ENCODE measurements at regions not wholly inside any gene's neighbourhood (a gene's known extent, or its start where the extent isn't known, plus 50 kb on each side); places are given as distances from the start of the nearest gene placed in this dataset.
"Not testable (repeated sequence)": the region's sequence is repeated elsewhere in the genome, so short reads cannot be mapped to it uniquely, and the experiment has no call there.

DNA sequence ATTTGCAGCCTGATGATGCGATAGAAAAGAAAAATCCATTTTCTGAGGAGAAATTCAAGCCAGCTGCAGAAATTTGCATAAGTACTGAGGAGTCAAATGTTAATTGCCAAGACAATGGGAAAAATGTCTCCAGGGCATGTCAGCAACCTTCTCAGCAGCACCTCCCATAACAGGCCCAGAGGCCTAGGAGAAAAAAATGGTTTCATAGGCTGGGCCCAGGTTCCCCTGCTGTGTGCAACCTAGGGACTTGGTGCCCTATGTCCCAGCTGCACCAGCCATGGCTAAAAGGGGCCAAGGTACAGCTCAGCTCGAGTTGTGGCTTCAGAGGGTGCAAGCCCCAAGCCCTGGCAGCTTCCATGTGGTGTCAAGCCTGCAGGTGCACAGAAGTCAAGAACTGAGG is 144.8 kb upstream of the PRKD1 start:
- not testable (repeated sequence) for DNase-seq (ENCODE audit: low spot score)

DNA sequence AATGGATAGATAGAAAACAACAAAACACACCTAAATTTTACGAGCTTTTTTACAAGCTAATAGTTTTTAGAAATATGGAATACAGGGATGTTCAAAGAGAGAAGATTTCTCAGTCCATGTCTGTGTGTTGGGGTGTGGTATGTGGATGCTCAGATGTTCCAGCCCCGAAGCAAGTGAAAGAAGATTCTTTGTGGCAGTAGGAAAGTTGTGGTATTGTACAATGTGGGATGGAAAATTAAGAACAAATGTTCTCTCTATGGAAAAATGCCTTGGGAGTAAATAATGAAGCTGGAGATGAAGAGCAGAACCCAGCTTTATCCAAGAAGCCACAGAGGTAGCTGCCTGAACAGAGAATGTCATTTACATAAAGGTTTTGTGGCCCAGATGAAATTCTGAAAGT is 150.3 kb upstream of the PRKD1 start:
- no peak for DNase-seq (ENCODE audit: low spot score)

DNA sequence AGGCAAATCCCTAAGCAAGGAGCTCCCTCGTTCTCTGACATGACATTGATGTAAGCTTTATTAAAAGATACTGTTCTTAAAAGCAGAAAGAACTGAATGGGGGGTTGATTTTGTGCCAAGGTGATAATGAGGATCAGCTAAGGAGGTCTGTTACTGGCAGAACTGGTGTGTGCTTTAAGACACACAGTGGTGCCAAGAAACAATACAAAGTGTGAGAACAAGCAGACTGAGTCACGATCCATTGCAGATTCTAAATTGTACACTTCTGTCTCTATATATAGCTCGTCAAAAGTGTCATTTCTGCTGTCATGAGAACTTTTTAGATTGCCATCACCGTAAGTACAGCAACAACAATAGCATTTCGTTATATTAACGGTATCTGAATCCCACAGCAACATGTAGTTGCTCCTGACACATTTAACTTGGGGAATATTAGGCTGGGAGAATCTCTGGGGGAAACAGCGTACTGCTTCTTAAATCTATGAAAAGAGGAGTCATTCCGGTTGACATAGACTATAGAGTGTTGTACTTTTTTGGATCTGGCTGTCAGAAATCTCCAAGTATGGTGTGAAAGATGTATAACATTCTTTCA is 151.3 kb upstream of the PRKD1 start:
- DNase-seq (ENCODE audit: low spot score): no peak

DNA sequence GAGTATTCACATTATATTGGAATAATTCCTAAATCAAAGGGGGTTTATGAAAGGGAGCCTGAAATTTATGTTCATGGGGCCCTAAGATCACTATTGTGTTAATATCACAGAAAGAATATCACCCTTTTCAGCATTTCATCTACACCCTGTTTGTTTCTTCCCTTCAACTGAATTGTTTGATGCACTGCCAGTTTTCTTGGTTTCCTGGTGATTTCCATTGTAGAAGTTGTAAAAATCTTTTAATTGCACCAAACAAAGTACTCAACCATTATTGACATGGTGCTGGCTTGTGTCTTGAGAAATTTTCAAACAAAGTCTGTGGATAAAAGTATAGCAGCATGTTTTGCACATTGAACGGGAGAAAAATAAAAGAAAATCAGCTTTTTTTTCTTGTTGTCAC is 154.8 kb upstream of the PRKD1 start:
- DNase-seq (ENCODE audit: low spot score): no peak

DNA sequence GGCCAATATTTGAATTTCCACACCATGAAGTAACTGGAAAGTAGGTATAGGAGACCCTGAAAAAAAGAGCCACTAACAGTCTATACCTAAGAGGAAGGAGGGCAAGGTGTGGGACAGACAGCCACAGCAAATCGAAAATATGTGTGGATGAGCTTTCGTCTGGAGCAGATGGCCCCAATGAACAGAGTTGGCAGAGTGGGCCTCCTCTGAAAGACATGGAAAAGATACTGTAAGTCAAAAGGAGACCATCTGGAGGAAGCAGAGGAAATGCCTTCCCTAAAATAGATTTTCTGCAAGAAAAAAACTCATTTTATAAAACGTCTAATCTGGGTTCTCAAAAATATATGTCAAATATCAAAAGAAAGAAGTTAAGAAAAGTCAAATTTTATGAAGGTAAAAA is 157.2 kb upstream of the PRKD1 start:
- no peak for DNase-seq (ENCODE audit: low spot score)

GRCh38 chr14:30085943-30086342 is 158.3 kb upstream of the PRKD1 start:
- DNase-seq (ENCODE audit: low spot score): no peak

DNA sequence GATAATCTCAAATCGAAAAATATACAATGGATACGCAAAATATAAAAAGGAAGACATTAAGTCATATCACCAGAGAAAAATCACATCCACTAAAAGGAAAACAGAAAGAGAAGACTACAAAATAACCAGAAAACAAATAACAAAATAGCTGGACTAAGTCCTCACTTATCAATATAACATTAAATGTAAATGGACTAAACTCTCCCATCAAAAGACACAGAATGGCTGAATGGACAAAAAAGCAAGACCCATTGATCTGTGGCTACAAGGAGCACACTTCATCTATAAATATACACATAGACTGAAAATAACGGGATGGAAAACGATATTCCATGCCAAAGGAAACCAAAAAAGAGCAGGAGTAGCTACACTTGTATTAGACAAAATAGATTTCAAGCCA is 161.0 kb upstream of the PRKD1 start:
- DNase-seq (ENCODE audit: low spot score): no peak

GRCh38 chr14:30108975-30109700 is 181.5 kb upstream of the PRKD1 start:
- DNase-seq (ENCODE audit: low spot score): no peak

GRCh38 chr14:30114051-30114450 is 186.4 kb upstream of the PRKD1 start:
- no peak for DNase-seq (ENCODE audit: low spot score)

- no peak for DNase-seq (ENCODE audit: low spot score)
Observed at GRCh38 chr14:30115756-30116155, 188.1 kb upstream of the PRKD1 start.

DNA sequence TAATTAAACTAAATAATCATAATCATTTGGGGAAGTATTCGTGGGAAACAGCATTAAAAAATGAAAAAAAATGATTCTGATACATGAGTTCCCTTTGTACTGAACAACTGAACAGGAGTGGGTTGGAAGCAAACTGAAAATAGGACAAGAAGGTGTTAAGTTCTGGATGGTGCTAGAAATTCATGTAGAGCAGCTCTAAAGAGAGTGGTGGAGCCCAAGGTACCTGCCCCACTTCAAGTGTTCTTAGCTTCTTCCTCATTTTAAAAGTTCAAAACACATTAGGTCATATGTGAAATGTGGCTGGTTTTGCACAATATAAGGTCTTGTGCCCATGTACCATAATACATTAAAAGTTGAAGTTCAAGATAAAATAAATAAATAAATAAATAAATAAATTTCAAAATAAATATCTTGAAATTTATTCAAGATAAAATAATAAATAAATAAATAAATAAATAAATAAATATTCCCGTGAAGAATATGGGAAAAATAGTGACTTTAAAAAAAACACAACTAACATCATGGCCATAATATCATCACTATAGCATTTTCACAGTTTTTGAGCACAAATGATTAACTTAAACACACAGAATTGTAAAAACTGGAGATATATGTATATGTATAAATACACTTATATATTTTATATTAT is 191.5 kb upstream of the PRKD1 start:
- DNase-seq (ENCODE audit: low spot score): no peak

DNA sequence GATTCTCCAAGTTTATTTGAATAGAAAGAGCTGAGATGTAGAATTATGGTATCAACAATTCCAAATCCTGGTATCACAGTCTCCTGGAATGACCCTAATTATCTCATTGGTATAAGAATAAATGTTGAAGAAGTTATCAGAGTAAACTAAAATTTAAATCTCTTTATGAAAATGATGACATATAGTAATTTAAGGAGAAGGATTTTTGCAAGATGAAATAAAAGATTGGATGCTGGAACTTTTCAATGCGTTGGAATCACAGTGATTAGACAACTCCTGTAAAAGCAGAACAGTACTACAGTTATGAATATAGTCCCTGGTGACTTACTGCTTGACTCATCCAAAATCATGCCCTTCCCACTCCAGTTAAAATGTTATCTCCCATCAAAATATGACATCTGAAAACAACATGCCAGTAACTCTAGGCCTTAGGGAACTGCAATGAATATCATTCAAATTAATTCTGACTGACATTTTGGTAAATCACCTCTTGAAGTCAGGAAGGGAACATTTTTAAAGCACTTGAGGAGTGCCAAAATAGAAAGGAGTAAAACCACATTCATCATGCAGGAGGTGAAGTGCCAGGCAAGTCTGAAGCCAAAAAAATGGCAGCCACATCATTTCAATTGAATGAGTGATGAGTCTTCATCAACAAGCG is 197.8 kb upstream of the PRKD1 start:
- DNase-seq (ENCODE audit: low spot score): no peak

GRCh38 chr14:30129807-30130206 is 202.2 kb upstream of the PRKD1 start:
- DNase-seq (ENCODE audit: low spot score): peak; percentile 12

GRCh38 chr14:30131581-30132097 is 204.0 kb upstream of the PRKD1 start:
- DNase-seq (ENCODE audit: low spot score): no peak

- DNase-seq (ENCODE audit: low spot score): no peak
Observed at GRCh38 chr14:30132196-30132595, 204.5 kb upstream of the PRKD1 start.

DNA sequence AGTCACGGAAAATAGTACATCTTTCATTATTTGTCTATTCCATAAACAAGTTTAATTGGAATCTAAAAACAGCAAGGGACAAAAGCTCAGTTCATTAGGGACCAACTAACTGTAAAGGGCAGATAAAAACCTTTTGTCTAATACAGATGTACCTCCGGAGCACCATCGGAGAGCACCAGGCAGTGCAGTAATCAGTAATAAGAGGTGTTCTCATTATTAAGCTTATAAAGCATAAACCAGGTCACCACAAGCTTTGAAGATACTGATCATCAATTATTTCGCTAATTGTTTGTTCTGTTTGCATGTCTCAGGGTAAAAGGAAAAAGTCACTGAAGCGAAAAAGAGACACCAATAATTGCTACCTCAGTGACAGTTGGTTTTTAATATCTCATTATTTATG is 207.3 kb upstream of the PRKD1 start:
- no peak for DNase-seq (ENCODE audit: low spot score)

GRCh38 chr14:30138567-30138966 is 210.9 kb upstream of the PRKD1 start:
- no peak for DNase-seq (ENCODE audit: low spot score)

GRCh38 chr14:30142216-30142615 is 214.6 kb upstream of the PRKD1 start:
- no peak for DNase-seq (ENCODE audit: low spot score)

GRCh38 chr14:30143627-30144026 is 216.0 kb upstream of the PRKD1 start:
- no peak for DNase-seq (ENCODE audit: low spot score)

- no peak for DNase-seq (ENCODE audit: low spot score)
Observed at GRCh38 chr14:30153717-30154116, 226.1 kb upstream of the PRKD1 start.

GRCh38 chr14:30156571-30156970 is 228.9 kb upstream of the PRKD1 start:
- DNase-seq (ENCODE audit: low spot score): no peak

- no peak for DNase-seq (ENCODE audit: low spot score)
Observed at GRCh38 chr14:30158299-30158698, 230.7 kb upstream of the PRKD1 start.

DNA sequence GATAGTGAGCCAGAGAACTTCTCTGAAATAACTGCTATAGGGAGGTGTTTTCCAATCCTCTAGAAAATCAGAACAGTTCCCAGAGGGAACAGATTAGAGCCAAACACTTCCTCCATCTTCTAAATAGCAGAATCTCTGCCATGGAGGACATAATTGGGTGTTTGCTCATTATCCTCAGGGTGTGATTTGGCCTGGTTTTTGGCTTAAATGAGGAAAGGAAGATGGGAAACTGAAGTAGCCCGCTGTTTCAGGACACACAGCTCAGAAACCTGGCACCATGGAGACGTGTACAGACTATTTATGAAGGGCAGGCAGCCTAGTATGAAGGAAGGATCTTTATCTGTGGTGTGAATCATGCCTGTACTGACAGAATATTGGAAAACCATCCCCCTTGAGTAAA is 231.7 kb upstream of the PRKD1 start:
- DNase-seq (ENCODE audit: low spot score): no peak
